ENCODE measurements at regions not wholly inside any gene's neighbourhood (a gene's known extent, or its start where the extent isn't known, plus 50 kb on each side); places are given as distances from the start of the nearest gene placed in this dataset.

- TF ChIP-seq, protein P1, sequence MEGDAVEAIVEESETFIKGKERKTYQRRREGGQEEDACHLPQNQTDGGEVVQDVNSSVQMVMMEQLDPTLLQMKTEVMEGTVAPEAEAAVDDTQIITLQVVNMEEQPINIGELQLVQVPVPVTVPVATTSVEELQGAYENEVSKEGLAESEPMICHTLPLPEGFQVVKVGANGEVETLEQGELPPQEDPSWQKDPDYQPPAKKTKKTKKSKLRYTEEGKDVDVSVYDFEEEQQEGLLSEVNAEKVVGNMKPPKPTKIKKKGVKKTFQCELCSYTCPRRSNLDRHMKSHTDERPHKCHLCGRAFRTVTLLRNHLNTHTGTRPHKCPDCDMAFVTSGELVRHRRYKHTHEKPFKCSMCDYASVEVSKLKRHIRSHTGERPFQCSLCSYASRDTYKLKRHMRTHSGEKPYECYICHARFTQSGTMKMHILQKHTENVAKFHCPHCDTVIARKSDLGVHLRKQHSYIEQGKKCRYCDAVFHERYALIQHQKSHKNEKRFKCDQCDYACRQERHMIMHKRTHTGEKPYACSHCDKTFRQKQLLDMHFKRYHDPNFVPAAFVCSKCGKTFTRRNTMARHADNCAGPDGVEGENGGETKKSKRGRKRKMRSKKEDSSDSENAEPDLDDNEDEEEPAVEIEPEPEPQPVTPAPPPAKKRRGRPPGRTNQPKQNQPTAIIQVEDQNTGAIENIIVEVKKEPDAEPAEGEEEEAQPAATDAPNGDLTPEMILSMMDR (conservative IDR thresholded peaks at IDR 0.05; ENCODE audit: low read length) = no peak
- no peak for TF ChIP-seq EZH2phosphoT487 (IDR thresholded peaks at IDR 0.05; ENCODE audit: borderline replicate concordance, low read depth, low read length)
These were observed 667.2 kb upstream of the ZNF608 start for GRCh38 chr5:125413496-125414274.
